ENCODE measurements at regions not wholly inside any gene's neighbourhood (a gene's known extent, or its start where the extent isn't known, plus 50 kb on each side); places are given as distances from the start of the nearest gene placed in this dataset.

GRCh38 chr22:48678171-48679135 is 1149.2 kb downstream of the BRD1 start:
- no peak for DNase-seq (ENCODE audit: low read depth)
- no peak for TF ChIP-seq CTCF (IDR thresholded peaks at IDR 0.05; ENCODE audit: low read depth, low read length, missing control alignments)
- no peak overlapping the region for H3K4me3 ChIP-seq (ENCODE audit: low read depth, low read length)

- no peak overlapping the region for H3K4me3 ChIP-seq (ENCODE audit: low read depth, low read length)
- no peak for TF ChIP-seq CTCF (IDR thresholded peaks at IDR 0.05; ENCODE audit: low read depth, low read length, missing control alignments)
- DNase-seq (ENCODE audit: low read depth): no peak
Measured at GRCh38 chr22:48677621-48678020, 1150.1 kb downstream of the BRD1 start.

- no peak for DNase-seq (ENCODE audit: low read depth)
- TF ChIP-seq CTCF (IDR thresholded peaks at IDR 0.05; ENCODE audit: low read depth, low read length, missing control alignments): no peak
Measured at GRCh38 chr22:48677168-48677520, 1150.5 kb downstream of the BRD1 start.

GRCh38 chr22:48676266-48677167 is 1151.2 kb downstream of the BRD1 start:
- no peak for TF ChIP-seq CTCF (IDR thresholded peaks at IDR 0.05; ENCODE audit: low read depth, low read length, missing control alignments)
- no peak for DNase-seq (ENCODE audit: low read depth)
- H3K4me3 ChIP-seq (ENCODE audit: low read depth, low read length): no peak overlapping the region

More at GRCh38 chr22:48677168-48677520, 1150.5 kb downstream of the BRD1 start:
- no peak overlapping the region for H3K4me3 ChIP-seq (ENCODE audit: low read depth, low read length)

GRCh38 chr22:48675830-48676145 is 1151.9 kb downstream of the BRD1 start:
- no peak for TF ChIP-seq CTCF (IDR thresholded peaks at IDR 0.05; ENCODE audit: low read depth, low read length, missing control alignments)
- no peak overlapping the region for H3K4me3 ChIP-seq (ENCODE audit: low read depth, low read length)
- DNase-seq (ENCODE audit: low read depth): no peak

- DNase-seq (ENCODE audit: low read depth): no peak
- H3K4me3 ChIP-seq (ENCODE audit: low read depth, low read length): no peak overlapping the region
- no peak for TF ChIP-seq CTCF (IDR thresholded peaks at IDR 0.05; ENCODE audit: low read depth, low read length, missing control alignments)
Measured at GRCh38 chr22:48675141-48675829, 1152.4 kb downstream of the BRD1 start.
